ENCODE measurements at regions not wholly inside any gene's neighbourhood (a gene's known extent, or its start where the extent isn't known, plus 50 kb on each side); places are given as distances from the start of the nearest gene placed in this dataset.
"Not testable (repeated sequence)": the region's sequence is repeated elsewhere in the genome, so short reads cannot be mapped to it uniquely, and the experiment has no call there.

DNA sequence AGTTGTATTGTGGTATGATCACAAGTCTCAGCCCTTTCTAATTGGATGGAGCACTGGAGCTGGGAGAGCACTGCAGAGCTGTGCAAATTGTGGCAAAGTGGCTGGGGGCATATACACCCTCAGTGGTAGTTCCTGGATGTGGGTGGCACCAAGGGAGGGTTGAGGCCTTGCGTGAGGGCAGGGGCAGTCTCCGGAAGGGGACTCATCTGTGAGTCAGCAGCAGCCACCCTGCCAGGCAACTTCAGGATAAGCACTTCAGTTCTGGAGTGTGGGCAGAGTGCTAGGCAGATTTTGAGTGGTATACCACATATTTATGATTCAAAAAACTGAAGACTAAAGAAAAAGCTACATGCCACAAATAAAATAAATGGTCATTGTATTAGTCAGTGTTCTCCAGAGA is 210.5 kb downstream of the ETV1 start:
- peak; percentile 7 for DNase-seq (ENCODE audit: low read depth)

DNA sequence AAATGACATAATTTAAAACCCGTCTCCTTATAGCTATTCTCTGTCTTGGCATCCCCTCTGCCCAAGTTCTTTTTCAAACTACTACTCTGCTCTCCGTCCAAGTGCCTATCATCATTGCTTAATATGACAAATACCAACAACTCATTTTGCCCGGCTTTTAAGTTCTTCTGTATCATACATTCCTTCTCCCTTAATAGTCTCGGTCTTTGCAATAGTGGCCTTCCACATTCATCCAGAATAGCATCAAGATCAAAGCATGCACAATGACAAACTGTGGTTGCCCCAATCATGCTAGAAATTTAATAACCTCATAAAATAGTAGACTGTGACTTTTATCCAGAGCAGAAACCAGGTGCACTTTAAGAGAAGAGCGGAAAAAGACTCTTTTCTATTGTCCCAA is 198.9 kb downstream of the ETV1 start:
- no peak for DNase-seq (ENCODE audit: low read depth)

DNA sequence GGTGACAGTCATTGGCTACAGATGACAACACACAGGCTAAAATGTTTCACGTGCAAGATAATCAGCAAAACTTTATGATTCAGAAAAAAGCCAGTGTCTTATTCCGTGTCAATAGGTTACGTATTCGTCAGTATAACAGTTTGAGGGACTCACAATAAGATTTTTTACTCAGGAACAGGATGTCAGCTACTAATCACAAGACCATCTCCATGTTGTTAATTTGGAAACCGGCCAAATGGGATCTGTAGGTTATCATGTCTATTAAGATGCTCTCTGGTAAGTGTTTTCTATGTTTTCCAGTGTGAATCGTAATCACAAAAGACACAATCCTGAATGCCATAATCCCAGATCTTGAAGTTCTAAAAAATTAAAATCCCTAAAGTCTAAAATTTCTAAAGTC is 197.3 kb downstream of the ETV1 start:
- DNase-seq (ENCODE audit: low read depth), result no peak

DNA sequence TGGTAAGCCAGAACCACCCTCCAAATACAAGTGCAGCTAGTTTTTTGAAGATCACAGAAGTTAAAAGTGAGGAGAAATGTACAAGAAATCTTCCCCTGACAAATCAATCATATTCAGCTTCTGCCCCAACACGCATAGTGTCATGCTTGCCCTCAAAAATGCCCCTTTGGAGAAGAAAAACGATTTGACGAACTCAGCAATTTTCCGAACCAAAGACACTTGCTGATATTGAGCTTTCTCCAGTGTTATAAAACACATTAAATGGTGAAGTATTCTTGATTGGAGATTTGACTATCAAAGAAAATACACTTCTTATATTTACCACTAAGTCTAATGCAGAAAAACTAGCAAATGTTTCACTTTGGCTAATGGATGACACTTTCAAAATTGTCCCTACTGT is 195.5 kb downstream of the ETV1 start:
- DNase-seq (ENCODE audit: low read depth), result no peak

DNA sequence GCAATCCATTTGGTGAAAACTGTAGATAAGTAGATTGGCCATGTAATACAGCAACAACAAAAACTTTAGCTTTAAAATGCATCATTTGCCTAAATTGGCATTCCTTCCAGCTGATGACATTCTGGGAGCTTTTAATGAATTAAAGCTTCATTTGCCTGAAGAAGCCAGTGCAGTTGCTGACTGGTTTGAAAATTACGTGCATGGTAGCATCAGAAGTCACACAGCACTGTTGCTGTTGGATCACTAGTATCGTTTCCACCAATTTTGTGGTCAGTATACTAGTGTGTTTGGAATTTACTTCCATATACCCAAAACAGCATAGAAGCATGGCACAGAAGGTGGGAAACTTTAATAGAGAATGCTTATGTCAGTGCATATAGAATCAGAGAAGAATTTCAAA is 194.9 kb downstream of the ETV1 start:
- DNase-seq (ENCODE audit: low read depth), result no peak

DNA sequence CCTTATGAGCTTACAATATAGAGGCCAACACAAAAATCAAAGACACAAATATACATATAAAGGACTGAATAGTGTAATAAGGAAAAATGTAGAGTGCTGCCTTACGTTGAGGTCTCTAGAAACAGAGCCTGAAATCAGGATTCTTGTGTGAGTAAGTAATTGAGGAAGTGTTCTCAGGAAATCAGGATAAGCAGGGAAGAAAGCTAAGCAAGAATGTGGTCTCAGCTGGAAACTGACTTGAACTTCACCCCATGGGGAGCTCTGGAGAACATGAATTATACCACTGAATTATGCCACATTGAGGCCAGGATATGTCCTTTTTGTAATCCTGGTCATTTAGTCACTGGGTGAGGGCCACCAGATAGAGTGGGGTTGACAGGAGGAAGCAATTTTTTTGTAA is 191.9 kb downstream of the ETV1 start:
- DNase-seq (ENCODE audit: low read depth), result no peak

DNA sequence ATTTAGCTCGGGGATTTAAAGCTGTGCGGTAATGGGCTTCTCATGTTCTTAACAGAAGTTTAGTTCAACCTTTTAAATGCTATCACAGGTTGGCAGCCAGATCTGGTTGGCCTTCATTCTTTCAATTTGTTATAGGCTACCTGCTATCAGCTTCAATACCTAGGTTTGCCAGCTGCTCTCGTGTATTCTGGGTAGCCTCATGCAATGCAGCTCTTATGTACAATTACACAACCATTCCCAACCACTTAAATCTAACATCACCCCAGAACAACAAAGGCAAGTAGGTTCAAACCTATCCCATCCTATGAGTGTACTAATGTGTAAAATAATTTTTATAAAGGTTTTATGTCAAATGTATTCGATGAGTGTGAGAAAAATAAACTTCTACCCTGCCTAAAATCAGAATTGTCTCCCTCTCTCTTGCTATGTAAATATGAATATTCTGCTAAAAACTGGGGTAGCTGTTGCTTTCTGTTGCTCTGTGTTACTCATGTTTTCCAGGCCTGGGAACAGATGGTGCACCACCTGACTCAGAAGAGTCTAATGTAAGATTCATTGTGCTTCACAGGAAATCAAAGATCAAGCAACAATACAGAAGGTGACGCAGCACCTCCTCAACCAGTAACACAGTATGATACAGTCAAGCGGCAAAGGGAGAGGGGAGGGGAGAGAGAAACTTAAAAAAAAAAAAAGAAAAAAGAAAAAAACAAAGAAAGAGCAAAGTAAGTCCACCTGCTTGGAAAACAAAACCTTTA is 188.6 kb downstream of the ETV1 start:
- DNase-seq (ENCODE audit: low read depth), result peak; percentile 45

DNA sequence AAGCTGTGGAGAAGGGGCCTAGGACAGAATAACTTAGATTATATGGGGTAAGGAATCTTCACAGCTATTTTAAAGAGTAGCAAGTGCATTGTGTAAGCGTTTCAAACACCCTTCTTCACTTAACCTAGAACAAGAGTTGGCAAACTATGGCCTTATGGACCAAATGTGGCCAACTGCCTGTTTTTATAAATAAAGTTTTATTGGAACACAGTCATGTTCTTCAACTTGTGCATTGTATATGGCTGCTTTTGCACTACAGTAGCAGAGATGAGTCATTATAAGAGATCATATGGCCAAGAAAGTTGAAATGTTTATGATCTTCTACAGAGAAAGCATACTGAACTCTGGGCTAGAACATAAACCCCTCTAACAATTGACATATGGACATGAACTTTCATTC is 187.8 kb downstream of the ETV1 start:
- DNase-seq (ENCODE audit: low read depth), result no peak

DNA sequence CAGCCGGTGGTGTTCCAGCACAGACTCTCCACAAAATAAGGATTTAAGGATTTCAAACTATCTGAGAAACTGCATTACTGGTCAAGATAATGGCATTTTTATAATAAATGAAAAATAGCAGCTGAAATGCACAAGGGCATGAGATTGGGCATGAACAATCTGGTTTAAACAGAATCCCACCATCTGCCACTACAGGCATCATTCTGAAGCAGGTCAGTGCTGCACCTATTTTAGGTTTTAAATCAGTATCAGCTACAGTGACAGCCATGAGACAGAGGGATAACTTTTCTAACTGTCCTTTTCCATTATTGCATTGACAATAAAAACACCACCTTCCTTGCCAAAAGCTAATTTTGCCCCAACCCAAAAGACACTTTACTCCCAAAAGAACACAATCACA is 186.8 kb downstream of the ETV1 start:
- no peak for DNase-seq (ENCODE audit: low read depth)

DNA sequence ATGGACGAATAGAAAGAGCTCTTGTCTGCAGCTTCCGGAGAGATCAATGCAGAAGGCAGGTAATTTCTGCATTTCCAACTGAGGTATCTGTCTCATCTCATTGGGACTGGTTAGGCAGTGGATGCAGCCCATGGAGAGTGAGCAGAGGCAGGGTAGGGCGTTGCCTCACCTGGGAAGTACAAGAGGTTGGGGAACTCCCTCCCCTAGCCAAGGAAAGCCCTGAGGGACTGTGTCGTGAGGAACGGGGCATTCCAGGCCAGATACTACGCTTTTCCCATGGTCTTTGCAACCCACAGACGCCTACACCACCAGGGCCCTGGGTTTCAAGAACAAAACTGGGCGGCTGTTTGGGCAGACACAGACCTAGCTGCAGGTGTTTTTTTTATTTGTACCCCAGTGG is 186.3 kb downstream of the ETV1 start:
- no peak for DNase-seq (ENCODE audit: low read depth)

DNA sequence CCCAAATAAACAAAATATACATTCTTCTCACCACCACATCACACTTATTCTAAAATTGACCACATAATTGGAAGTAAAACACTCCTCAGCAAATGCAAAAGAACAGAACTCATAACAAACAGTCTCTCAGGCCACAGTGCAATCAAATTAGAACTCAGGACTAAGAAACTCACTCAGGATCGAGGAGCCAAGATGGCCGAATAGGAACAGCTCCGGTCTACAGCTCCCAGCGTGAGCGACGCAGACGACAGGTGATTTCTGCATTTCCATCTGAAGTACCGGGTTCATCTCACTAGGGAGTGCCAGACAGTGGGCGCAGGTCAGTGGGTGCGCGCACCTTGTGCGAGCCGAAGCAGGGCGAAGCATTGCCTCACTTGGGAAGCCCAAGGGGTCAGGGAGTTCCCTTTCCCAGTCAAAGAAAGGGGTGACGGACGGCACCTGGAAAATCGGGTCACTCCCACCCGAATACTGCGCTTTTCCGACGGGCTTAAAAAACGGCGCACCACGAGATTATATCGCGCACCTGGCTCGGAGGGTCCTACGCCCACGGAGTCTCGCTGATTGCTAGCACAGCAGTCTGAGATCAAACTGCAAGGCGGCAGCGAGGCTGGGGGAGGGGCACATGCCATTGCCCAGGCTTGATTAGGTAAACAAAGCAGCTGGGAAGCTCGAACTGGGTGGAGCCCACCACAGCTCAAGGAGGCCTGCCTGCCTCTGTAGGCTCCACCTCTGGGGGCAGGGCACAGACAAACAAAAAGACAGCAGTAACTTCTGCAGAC is 183.2 kb downstream of the ETV1 start:
- DNase-seq (ENCODE audit: low read depth), result not testable (repeated sequence)

DNA sequence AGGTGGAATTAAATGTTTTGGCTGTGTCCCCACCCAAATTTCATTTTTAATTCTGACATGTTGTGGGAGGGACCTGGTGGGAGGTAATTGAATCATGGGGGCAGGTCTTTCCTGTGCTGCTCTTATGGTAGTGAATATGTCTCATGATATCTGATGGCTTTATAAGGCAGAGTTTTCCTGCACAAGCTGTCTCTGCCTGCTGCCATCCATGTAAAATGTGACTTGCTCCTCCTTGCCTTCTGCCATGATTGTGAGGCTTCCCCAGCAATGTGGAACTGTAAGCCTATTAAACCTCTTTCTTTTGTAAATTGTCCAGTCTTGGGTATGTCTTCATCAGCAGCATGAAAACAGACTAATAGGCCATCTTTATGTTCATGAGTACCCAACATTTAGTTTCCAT is 172.2 kb downstream of the ETV1 start:
- not testable (repeated sequence) for DNase-seq (ENCODE audit: low read depth)

DNA sequence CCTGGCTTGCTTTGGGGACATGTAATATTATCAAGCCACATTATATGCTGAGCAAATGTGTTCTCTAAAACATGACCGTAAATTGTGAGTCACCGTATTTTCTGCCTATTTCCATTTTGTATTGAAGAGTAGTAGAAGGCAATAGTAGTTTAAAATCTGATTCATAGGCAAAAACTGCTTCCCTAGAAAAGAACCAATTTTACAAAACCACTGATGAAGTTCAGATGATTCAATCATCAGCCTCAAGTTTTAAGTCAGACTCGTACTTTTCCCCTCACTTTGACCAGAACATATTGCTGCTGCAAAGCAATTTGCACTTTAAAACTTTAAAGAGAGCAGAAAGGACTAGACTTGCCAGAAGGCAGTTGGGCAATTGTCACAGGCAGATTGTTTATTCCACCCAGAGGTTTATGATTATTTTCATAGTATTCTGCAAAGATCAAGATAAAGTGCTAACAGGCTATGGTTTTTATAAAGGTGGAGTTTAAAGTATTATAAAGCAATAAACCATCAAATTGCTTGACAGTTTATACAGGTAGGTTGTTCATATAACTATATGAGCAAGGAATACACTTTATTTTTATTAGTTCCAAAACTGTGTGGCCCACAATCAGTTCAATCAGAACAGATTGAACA is 168.2 kb downstream of the ETV1 start:
- DNase-seq (ENCODE audit: low read depth), result peak; percentile 67

DNA sequence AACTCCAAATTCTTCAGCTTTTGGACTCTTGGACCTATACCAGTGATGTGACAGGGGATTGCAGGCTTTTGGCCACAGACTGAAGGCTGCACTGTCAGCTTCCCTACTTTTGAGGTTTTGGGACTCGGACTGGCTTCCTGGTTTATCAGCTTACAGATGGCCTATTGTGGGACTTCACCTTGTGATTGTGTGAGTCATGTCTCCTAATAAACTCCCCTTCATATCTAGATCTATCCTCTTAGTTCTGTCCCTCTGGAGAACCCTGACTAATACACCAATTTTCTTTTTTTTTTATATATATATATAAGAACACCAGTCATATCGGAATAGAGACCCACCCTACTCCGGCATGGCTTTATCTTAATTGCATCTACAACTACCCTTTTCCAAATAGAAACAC is 166.8 kb downstream of the ETV1 start:
- no peak for DNase-seq (ENCODE audit: low read depth)

DNA sequence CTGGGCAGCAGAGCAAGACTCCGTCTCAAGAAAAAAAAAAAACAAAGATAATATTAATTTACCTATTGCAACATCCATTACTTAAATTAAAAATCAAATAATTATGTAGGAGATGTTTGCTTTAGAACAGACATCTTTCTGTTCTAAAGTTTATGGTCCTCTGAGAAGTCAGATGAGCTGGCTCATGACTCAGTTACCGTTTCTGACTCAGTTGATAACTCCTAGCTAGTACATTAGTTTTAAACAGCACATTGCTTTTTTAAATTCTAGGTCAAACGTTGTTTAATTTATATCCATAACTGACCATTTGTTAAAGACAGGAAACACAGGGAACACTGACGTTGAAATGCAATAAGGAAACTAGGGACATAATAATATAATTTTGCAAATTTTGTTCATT is 162.7 kb downstream of the ETV1 start:
- no peak for DNase-seq (ENCODE audit: low read depth)

DNA sequence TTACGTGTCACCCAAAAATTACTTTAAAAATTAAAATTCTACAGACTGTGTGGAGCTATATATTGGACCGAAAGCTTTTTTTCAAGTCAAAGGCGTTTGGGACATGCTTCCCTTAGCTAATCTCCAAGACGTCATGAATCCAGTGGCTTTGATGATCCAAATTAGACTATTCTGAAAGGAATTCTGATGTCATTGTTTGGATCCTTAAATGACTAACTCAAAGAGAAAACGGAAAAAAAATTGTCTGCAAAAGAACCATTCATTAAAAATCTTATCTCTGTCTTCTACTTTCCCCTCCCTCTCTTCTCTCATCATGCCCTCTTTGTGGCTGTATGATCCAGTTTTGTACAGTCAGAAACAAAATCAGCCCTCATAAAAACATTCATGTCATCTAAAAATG is 161.8 kb downstream of the ETV1 start:
- no peak for DNase-seq (ENCODE audit: low read depth)

DNA sequence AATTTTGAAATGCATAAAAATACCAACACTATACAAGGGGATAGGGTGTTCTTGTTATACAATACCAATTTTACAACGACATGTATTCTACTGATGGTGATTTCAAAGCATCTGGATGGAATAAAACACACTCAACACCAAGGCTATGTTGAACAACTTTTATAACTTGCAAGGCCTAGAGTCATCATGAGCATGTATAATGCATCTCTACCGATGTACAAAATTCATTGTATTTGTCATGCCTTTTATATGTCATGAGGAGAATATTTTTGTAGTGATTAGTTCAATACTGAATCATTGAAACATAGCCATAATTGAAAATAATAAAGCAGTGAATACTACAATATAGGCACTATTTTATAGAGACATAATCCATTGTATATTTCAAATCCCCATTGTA is 160.2 kb downstream of the ETV1 start:
- no peak for DNase-seq (ENCODE audit: low read depth)

DNA sequence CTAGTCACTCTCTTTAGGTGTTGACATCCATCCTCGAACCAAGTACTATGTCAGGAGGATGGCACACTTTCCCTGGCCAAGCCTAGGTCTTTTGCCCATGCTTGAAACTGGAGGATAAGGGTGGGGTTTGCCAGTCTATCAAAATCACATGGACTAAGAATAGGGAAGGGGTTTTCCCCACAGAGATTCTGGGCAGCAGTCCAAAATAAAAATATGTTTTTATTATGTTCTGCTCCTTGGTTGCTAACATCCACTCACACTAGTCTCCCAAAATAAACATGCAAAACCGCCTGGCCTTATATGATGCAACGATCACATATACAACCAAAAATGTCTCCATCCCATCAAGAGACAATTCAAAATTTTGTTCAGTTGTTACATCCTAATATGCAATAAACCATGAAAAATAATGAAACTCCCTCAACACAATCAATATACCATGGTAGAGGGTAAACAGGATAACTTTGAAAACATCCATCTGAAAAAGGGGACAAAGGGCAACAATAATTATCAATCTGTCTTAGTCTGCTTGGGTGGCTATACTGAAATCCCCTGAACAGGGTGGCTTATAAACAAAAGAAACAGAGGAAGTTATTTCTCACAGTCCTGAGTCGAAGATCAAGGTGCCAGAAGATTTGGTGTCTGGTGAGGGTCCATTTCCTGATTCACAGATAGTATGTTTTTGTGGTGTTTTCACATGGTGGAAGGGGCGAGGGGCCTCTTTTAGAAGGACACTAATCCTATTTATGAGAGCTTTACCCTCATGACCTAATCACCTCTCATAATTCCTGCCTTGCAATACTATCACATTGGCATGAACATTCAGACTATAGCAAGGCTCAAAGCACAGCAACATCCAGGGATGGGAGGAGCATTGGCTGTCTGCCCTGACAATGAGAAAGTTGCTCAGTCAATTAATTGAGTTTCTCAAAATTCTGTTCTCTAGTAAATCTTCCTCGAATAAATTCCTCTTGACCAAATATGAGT is 159.3 kb downstream of the ETV1 start:
- DNase-seq (ENCODE audit: low read depth), result peak; percentile 93

DNA sequence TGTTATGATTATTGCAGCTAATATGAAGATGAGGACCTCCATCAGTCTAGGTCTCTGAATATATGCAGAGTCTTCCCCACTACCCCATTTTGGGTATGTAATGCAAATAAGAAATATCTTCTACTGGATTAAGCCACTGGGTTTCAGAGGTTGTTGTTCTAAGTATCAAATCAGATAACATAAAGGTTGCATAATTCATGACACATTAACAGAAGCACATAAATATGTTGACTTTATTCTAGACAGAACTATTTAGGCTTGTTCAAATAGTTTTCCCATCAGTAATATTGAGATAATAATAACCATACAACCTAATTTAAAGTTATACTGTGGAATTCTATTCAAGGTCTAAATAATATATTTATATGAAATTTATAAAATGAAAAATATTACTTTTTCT is 157.1 kb downstream of the ETV1 start:
- no peak for DNase-seq (ENCODE audit: low read depth)

DNA sequence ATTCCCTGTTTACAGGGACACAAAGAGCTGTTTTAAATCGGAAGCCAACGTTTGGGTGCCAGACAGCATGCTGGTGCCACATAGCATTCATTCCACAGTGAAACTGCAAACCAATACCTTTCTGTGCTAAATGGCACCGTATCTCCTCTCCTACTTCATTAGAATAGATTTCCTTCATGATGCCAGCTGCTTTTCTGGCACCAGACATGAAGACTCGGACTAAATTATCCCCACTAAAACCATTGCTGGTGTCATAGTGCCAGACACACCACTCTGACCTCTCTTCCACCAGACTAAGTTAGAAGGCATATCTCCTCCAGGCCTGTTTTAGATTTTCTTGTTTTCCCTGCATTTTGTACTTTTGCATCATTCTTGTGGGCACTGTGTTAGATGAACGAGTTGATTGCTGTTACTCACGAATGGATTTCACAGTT is 155.1 kb downstream of the ETV1 start:
- DNase-seq (ENCODE audit: low read depth), result peak; percentile 56

DNA sequence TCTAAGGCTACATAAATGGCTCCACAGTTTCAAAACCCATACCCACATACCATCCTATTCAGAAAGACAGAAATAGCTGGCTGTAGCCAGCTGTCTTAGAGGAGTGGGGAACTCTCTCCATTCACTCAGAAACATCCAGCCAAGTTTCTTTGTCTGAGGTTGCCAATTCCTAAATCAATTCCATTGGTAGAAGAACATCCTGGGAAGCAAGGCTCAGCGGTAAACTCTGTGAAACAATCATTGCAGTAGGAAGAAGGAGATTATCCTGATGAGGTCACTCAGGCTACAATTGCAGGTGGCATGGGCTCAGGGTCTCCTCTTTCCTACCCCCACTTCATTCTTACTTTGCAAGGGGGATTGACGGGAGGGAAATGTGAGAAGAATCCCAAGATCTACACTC is 154.0 kb downstream of the ETV1 start:
- no peak for DNase-seq (ENCODE audit: low read depth)

DNA sequence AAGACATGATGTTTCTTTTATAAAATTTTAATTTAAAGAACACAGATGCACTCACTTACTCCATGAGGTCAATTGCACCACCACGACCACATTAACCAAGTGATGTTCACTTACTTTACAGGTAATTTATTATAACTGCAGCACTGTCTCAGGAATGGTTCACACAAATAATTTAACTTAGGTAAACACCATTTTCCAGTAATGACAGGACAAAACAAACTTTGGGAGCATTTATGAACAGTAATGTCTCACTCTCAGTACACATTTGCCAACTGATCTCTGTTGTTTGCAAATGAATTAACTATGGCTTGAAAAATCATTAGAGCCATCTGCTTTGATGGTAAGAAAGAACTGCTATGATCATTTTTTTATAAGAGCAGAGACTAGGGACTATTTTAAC is 150.4 kb downstream of the ETV1 start:
- no peak for DNase-seq (ENCODE audit: low read depth)

All from fibroblast of gingiva (primary cell).